Activated gamma-delta T cell treated with anti-CD3 and anti-CD28 coated beads, Interleukin-2, amount 50 U/mL, for 16 hours (primary cell): ENCODE measurements at regions not wholly inside any gene's neighbourhood (a gene's known extent, or its start where the extent isn't known, plus 50 kb on each side); places are given as distances from the start of the nearest gene placed in this dataset.
"Not testable (repeated sequence)": the region's sequence is repeated elsewhere in the genome, so short reads cannot be mapped to it uniquely, and the experiment has no call there.

Experiments
- DNase-seq: peaks from one replicate; pipeline ENCODE4 v3.0.0-alpha.2; 2020; ENCODE audit warnings: low read depth

GRCh38 chrX:40245488-40246071, 147.8 kb upstream of the BCOR start:
- DNase-seq: no peak

GRCh38 chrX:40244980-40245379, 147.2 kb upstream of the BCOR start:
- no peak for DNase-seq

- no peak for DNase-seq
Observed at GRCh38 chrX:40243755-40244515, 146.2 kb upstream of the BCOR start.

- DNase-seq: no peak
Observed at GRCh38 chrX:40240844-40241243, 143.1 kb upstream of the BCOR start.

GRCh38 chrX:40237731-40238178, 140.0 kb upstream of the BCOR start:
- DNase-seq: no peak

GRCh38 chrX:40230646-40231045, 132.9 kb upstream of the BCOR start:
- DNase-seq: no peak

GRCh38 chrX:40227125-40227524, 129.4 kb upstream of the BCOR start:
- DNase-seq: no peak

- DNase-seq: no peak
Observed at GRCh38 chrX:40224658-40225057, 126.9 kb upstream of the BCOR start.

GRCh38 chrX:40222612-40223011, 124.9 kb upstream of the BCOR start:
- DNase-seq: not testable (repeated sequence)

GRCh38 chrX:40213092-40213491, 115.3 kb upstream of the BCOR start:
- no peak for DNase-seq

- DNase-seq: no peak
Observed at GRCh38 chrX:40209951-40210617, 112.3 kb upstream of the BCOR start.

GRCh38 chrX:40207626-40208025, 109.9 kb upstream of the BCOR start:
- DNase-seq: no peak

- no peak for DNase-seq
Observed at GRCh38 chrX:40205471-40205870, 107.7 kb upstream of the BCOR start.

- no peak for DNase-seq
Observed at GRCh38 chrX:40202456-40202855, 104.7 kb upstream of the BCOR start.

- no peak for DNase-seq
Observed at GRCh38 chrX:40201329-40201885, 103.6 kb upstream of the BCOR start.

GRCh38 chrX:40199704-40200103, 101.9 kb upstream of the BCOR start:
- DNase-seq: no peak

- no peak for DNase-seq
Observed at GRCh38 chrX:40197071-40197470, 99.3 kb upstream of the BCOR start.

GRCh38 chrX:40195368-40195767, 97.6 kb upstream of the BCOR start:
- DNase-seq: no peak

GRCh38 chrX:40192196-40192595, 94.4 kb upstream of the BCOR start:
- no peak for DNase-seq

- no peak for DNase-seq
Observed at GRCh38 chrX:40189637-40190036, 91.9 kb upstream of the BCOR start.

- no peak for DNase-seq
Observed at GRCh38 chrX:40188573-40189417, 91.0 kb upstream of the BCOR start.

GRCh38 chrX:40184968-40185367, 87.2 kb upstream of the BCOR start:
- DNase-seq: no peak
